MM.1S (cell line): ENCODE measurements at regions not wholly inside any gene's neighbourhood (a gene's known extent, or its start where the extent isn't known, plus 50 kb on each side); places are given as distances from the start of the nearest gene placed in this dataset.

Source experiments
- EZH2 ChIP-seq: fragments of 300-600 bp; sonication (generic); optimal IDR thresholded peaks from 2 replicates; pipeline ENCODE3; 2017; ENCODE audit warnings: low read depth, mild to moderate bottlenecking, antibody characterized with exemption, low read length, mixed read lengths
- TF ChIP-seq, protein P1 (sequence below): fragments of 300-600 bp; sonication (generic); IDR thresholded peaks from 2 replicates; pipeline ENCODE4 v1.5.1; 2016; ENCODE audit warnings: antibody characterized with exemption, low read length, mixed read lengths

GRCh38 chr20:1741309-1742048 lies 83.9 kb upstream of the SIRPG start:
- TF ChIP-seq, protein P1, sequence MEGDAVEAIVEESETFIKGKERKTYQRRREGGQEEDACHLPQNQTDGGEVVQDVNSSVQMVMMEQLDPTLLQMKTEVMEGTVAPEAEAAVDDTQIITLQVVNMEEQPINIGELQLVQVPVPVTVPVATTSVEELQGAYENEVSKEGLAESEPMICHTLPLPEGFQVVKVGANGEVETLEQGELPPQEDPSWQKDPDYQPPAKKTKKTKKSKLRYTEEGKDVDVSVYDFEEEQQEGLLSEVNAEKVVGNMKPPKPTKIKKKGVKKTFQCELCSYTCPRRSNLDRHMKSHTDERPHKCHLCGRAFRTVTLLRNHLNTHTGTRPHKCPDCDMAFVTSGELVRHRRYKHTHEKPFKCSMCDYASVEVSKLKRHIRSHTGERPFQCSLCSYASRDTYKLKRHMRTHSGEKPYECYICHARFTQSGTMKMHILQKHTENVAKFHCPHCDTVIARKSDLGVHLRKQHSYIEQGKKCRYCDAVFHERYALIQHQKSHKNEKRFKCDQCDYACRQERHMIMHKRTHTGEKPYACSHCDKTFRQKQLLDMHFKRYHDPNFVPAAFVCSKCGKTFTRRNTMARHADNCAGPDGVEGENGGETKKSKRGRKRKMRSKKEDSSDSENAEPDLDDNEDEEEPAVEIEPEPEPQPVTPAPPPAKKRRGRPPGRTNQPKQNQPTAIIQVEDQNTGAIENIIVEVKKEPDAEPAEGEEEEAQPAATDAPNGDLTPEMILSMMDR, result no peak
- no peak for TF ChIP-seq EZH2
